ENCODE measurements at regions not wholly inside any gene's neighbourhood (a gene's known extent, or its start where the extent isn't known, plus 50 kb on each side); places are given as distances from the start of the nearest gene placed in this dataset.

- no peak for DNase-seq (ENCODE audit: low spot score)
- Histone ChIP-seq H3K9me2 (ENCODE audit: insufficient read depth, low read length) (no peaks in the 10 kb centered on the region), H4K20me1 (ENCODE audit: insufficient read depth, low read length) (no peaks in the 10 kb centered on the region), H3K9me3 (ENCODE audit: low read length) (no peaks in the 10 kb centered on the region), H3K27ac (ENCODE audit: low read depth, low read length, poor library complexity, severe bottlenecking) (no peak overlapping the region), H3K36me3 (ENCODE audit: insufficient read depth, low read length) (no peaks in the 10 kb centered on the region), H3K79me2 (ENCODE audit: insufficient read depth, low read depth, low read length) (no peaks in the 10 kb centered on the region), H3K4me1 (ENCODE audit: insufficient read depth, low read length, poor library complexity, severe bottlenecking) (no peaks in the 10 kb centered on the region), H3K4me3 (ENCODE audit: low read depth, low read length, poor library complexity, severe bottlenecking) (no peak overlapping the region), H3K4me2 (ENCODE audit: low read length) (no peak overlapping the region), H2AFZ (ENCODE audit: low read length) (no peak overlapping the region)
- intact Hi-C loops (cut with micrococcal nuclease; ENCODE audit: unreplicated experiment) = no loop called here
- ChIA-PET POLR2A (no interaction called here), CTCF (ENCODE audit: unreplicated experiment) (no interaction called here)
- TF ChIP-seq EZH2phosphoT487 (IDR thresholded peaks at IDR 0.05; ENCODE audit: borderline replicate concordance, low read depth, low read length) = no peak
- TF ChIP-seq, protein P1, sequence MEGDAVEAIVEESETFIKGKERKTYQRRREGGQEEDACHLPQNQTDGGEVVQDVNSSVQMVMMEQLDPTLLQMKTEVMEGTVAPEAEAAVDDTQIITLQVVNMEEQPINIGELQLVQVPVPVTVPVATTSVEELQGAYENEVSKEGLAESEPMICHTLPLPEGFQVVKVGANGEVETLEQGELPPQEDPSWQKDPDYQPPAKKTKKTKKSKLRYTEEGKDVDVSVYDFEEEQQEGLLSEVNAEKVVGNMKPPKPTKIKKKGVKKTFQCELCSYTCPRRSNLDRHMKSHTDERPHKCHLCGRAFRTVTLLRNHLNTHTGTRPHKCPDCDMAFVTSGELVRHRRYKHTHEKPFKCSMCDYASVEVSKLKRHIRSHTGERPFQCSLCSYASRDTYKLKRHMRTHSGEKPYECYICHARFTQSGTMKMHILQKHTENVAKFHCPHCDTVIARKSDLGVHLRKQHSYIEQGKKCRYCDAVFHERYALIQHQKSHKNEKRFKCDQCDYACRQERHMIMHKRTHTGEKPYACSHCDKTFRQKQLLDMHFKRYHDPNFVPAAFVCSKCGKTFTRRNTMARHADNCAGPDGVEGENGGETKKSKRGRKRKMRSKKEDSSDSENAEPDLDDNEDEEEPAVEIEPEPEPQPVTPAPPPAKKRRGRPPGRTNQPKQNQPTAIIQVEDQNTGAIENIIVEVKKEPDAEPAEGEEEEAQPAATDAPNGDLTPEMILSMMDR (conservative IDR thresholded peaks at IDR 0.05; ENCODE audit: low read length) = no peak
- no TSS peak for BruUV-seq (replicated peaks)
Observed at GRCh38 chr5:175599210-175599609, 58.7 kb upstream of the HRH2 start.

DNA sequence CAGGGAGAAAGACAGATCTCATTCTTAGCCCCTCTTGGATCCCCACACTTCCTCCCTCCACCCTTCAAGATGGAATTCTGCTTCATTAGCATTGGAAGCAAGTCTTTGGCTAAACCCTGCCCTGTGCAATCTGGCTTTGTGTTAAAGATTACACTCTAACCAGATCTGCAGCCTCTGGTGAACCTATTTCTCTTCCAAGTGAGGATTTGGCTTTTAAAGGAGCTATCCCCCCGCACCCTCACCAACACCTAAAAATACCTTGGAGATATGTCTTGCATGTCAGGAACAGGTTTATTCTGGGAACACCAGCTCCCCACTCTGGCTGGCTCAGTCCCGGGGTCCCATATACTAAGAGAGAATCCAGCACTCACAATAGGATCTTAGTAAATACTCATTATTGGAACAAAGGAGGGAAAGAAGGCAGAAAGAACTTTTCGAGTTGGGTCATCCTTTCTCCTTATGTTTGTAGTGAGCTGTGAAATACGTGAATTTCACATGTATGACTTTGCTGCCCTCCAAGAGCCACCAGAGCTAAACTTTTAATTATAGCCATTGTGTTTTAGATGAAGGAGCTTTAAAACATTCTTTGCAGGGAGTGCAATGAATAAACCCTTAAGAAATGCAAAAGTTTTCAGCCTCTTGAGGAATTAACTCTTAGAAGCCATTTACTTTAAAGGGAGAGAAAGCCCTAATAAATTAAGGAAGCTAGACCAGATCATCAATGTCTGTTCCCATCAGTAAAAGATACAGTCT is 53.7 kb upstream of the HRH2 start:
- no peaks in the 10 kb centered on the region for H3K4me1 ChIP-seq (ENCODE audit: insufficient read depth, low read length, poor library complexity, severe bottlenecking)
- H3K4me3 ChIP-seq (ENCODE audit: low read depth, low read length, poor library complexity, severe bottlenecking) = no peak overlapping the region
- intact Hi-C loops (cut with micrococcal nuclease; ENCODE audit: unreplicated experiment) = no loop called here
- POLR2A ChIA-PET = interaction anchor here (0.5 to 1.0 kb wide), 2 partner anchors 38 to 96 kb away, joined by 3 to 8 read pairs; no protein-coding TSS in a partner anchor
- no peaks in the 10 kb centered on the region for H3K79me2 ChIP-seq (ENCODE audit: insufficient read depth, low read depth, low read length)
- no peak for DNase-seq (ENCODE audit: low spot score)
- H3K4me2 ChIP-seq (ENCODE audit: low read length) = no peak overlapping the region
- no peaks in the 10 kb centered on the region for H3K36me3 ChIP-seq (ENCODE audit: insufficient read depth, low read length)
- no peaks in the 10 kb centered on the region for H3K9me3 ChIP-seq (ENCODE audit: low read length)
- CTCF ChIA-PET (ENCODE audit: unreplicated experiment) = no interaction called here
- TF ChIP-seq EZH2phosphoT487 (IDR thresholded peaks at IDR 0.05; ENCODE audit: borderline replicate concordance, low read depth, low read length) = no peak
- TF ChIP-seq, protein P1 (conservative IDR thresholded peaks at IDR 0.05; ENCODE audit: low read length) = no peak
- H4K20me1 ChIP-seq (ENCODE audit: insufficient read depth, low read length) = no peaks in the 10 kb centered on the region
- H2AFZ ChIP-seq (ENCODE audit: low read length) = no peak overlapping the region
- no TSS peak for BruUV-seq (replicated peaks)
- no peaks in the 10 kb centered on the region for H3K9me2 ChIP-seq (ENCODE audit: insufficient read depth, low read length)
- no peak overlapping the region for H3K27ac ChIP-seq (ENCODE audit: low read depth, low read length, poor library complexity, severe bottlenecking)

- Histone ChIP-seq H3K36me3 (ENCODE audit: insufficient read depth, low read length) (no peaks in the 10 kb centered on the region), H2AFZ (ENCODE audit: low read length) (no peak overlapping the region), H3K4me2 (ENCODE audit: low read length) (no peak overlapping the region), H3K4me3 (ENCODE audit: low read depth, low read length, poor library complexity, severe bottlenecking) (no peak overlapping the region), H3K27ac (ENCODE audit: low read depth, low read length, poor library complexity, severe bottlenecking) (no peak overlapping the region), H3K79me2 (ENCODE audit: insufficient read depth, low read depth, low read length) (no peaks in the 10 kb centered on the region), H4K20me1 (ENCODE audit: insufficient read depth, low read length) (no peaks in the 10 kb centered on the region), H3K9me3 (ENCODE audit: low read length) (no peaks in the 10 kb centered on the region), H3K9me2 (ENCODE audit: insufficient read depth, low read length) (no peaks in the 10 kb centered on the region), H3K4me1 (ENCODE audit: insufficient read depth, low read length, poor library complexity, severe bottlenecking) (no peaks in the 10 kb centered on the region)
- TF ChIP-seq, protein P1 (conservative IDR thresholded peaks at IDR 0.05; ENCODE audit: low read length) = no peak
- TF ChIP-seq EZH2phosphoT487 (IDR thresholded peaks at IDR 0.05; ENCODE audit: borderline replicate concordance, low read depth, low read length) = no peak
- ChIA-PET POLR2A (no interaction called here), CTCF (ENCODE audit: unreplicated experiment) (no interaction called here)
- no peak for DNase-seq (ENCODE audit: low spot score)
- intact Hi-C loops (cut with micrococcal nuclease; ENCODE audit: unreplicated experiment) = no loop called here
- BruUV-seq (replicated peaks) = no TSS peak
Observed at GRCh38 chr5:175606409-175606808, 51.5 kb upstream of the HRH2 start.

All from OCI-LY7 (cell line).